ENCODE measurements at regions not wholly inside any gene's neighbourhood (a gene's known extent, or its start where the extent isn't known, plus 50 kb on each side); places are given as distances from the start of the nearest gene placed in this dataset.

DNA sequence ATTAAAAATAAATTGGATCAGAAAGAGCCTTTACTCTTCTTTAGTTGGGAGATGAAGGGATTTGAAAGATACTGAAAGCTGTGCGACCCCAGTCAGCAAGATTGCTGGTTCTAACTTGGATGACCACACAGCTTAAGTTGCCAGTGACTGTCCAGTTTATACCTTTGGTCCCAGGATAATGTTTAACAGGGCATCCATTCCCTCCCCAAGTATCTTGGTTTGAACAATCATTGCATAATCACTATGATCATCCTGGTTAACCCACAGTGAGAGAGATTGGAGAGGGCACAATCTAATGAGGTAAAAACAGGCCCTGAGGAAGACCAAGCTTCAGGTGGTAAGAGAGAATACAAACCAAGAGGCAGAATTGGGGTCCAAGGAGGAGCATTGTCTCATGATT, 798.3 kb downstream of the MAFB start:
- DNase-seq (ENCODE audit: extremely low read depth in 1 of 11, low read depth in 9 of 11, low spot score in 4 of 11): no peak

DNA sequence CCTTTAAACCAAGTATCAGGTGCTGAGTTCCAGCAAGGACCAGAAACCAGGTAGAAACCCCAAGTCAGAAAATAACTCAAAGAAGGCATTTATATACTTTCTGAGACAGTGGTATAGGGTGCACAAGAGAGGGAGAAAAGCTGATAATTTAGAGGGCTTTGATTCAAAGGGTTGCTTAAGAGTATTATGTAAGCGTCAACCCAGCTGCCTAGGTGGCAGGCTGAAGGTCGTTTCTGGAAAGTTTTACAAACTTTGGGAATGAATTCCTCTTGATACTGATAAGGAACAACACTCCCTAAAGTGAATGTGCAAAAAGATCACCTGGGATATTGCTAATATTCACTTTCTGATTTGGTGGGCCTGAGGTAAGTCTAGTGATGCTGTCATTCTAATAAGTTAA, 800.7 kb downstream of the MAFB start:
- DNase-seq (ENCODE audit: extremely low read depth in 1 of 11, low read depth in 9 of 11, low spot score in 4 of 11): no peak

DNA sequence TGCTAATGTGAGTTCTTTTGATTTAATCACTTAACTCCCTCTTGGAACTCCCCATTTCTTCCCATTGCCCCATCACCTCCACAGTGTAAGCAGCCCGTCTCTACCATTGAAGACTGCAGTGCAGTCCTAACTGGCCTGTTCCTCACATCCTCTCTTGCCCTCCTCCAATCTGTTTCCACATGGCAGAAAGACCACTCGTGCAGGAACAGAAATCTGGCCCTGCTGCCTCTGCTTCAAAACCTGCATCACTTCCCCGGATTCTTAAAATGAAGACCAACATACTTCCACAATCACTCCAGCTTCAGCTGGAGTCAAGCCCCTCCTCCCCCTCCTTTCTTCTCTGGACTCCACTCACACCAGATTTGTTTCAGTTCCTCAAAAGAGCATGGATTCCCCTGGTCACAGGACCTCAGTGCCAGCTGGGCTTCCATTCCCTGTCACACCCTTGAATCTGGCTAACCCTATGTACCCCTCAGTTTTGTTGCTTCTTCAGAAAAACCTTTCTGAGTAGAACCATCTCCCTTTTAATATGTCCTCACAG, 802.3 kb downstream of the MAFB start:
- no peak for DNase-seq (ENCODE audit: extremely low read depth in 1 of 11, low read depth in 9 of 11, low spot score in 4 of 11)

DNA sequence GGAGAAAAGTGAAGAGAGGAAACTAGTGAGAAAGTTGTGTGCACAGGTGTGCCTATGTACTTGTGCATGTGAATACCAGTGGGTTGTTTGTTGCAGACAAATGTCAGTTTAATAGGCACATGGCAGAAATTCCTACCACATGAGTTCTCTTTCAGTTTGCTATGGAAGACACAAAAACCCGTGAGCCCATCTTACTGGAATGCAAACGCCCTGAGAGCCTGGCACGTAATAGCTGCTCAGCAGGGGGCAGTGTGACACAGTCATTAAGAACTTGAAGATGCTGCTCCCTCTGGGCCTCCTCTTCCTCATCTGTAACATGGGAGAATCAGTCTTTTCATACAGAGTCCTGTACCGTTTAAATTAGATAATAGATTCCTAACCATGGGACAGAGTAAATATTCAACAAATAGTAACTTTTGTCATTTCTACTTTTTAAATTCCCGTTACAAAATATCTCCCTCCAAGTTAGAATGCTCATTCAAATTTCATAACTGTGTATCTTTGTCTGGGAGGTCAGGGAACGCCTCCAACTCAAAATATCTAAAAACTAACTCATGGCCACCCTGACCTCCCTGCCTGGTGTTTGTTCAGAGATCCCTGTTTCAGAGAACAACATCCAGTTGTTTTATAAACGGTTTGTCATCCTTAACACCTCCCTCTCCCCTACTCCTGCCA, 802.9 kb downstream of the MAFB start:
- peak in 2 of 11 donors; percentile 22 to 41 for DNase-seq (ENCODE audit: extremely low read depth in 1 of 11, low read depth in 9 of 11, low spot score in 4 of 11)

DNA sequence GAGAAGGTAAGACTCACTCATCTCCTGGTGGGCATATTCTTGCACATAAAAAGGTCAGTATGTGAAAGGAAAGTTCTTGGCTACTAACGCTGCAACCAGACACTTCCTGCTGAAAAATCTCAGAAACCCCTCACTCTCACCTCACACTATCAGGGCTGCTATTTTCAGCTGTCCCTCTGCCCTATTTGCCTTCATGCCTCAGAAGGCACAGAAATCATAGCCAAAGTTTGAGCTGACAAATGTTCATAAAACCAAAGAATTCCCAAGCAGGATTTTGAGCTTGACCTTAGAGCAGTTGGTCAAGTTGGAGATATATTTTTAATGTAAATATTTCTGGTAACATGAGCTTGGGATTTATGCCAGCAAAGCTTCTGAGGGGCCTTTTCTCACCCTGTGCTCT, 806.2 kb downstream of the MAFB start:
- no peak for DNase-seq (ENCODE audit: extremely low read depth in 1 of 11, low read depth in 9 of 11, low spot score in 4 of 11)

DNA sequence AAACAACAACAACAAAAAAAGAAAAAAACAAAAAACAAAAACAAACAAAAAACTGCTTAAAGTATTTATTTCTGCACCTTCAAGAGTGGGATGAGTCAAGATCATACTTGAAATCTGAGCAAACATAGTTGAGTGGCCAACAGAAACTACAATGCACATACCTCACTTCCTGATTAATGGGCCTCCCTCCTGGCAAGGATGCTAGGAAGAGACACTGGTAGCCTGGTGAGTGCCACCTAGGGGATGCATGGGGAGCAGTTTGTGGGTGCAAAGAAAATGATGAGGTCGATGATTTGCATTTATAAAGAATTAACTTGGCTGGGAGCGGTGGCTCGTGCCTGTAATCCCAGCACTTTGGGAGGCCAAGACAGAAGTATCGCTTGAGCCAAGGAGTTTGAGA, 808.1 kb downstream of the MAFB start:
- no peak for DNase-seq (ENCODE audit: extremely low read depth in 1 of 11, low read depth in 9 of 11, low spot score in 4 of 11)

DNA sequence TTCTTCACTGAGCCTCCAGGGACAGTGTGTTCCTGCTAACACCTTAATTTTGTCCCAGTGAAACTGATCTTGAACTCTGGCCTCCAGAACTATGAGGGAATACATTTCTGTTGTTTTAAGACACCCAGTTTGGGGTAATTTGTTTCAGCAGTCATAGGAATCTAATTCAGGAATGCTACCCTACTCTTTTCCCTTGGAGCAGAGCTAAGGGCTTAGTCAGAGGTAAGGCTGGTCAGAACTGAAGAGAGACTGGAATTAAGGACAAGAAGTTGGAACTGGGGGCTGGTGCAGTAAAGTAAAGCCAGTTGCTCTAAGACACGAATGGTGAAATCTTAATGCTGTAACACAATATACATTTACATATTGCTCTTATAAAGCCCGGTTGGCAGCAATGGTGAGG, 809.7 kb downstream of the MAFB start:
- no peak for DNase-seq (ENCODE audit: extremely low read depth in 1 of 11, low read depth in 9 of 11, low spot score in 4 of 11)

DNA sequence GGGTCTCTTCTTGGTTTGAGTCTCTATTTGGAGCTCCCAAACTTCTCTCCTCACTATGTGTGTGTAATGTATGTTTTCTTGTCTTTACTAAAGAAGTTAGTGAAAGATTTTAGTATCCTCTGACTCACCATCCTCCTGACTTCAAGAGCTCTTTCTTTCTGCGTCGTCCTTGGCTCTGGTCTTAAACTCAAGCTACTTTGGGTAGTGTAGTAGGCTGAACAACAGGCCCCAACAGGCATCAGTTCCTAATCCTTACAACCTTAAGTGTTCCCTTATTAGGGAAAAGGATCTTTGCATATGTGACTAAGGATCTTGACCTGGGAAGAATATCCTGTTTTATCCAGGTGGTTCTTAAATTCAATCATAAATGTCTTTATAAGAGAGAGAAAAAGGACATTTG, 810.2 kb downstream of the MAFB start:
- no peak for DNase-seq (ENCODE audit: extremely low read depth in 1 of 11, low read depth in 9 of 11, low spot score in 4 of 11)

DNA sequence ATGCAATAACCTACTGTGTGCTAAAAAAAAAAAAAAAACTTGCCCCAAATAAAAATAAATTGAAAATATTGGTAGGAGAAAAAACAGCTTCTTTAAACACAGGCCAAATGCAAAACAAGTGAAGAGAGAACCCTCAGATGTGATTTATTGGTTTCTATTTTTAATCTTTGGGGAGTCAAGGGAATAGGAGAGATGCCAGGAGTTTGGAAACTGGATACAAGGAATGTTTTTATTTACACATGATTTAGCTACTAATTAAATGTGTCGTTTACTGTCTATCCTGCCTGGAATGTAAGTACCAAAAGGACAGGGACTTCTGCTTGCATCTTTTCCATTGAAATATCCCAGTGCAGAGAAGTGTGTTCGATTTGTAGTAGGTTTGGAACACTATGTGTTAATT, 810.7 kb downstream of the MAFB start:
- DNase-seq (ENCODE audit: extremely low read depth in 1 of 11, low read depth in 9 of 11, low spot score in 4 of 11): peak in 1 of 11 donors; percentile 36

DNA sequence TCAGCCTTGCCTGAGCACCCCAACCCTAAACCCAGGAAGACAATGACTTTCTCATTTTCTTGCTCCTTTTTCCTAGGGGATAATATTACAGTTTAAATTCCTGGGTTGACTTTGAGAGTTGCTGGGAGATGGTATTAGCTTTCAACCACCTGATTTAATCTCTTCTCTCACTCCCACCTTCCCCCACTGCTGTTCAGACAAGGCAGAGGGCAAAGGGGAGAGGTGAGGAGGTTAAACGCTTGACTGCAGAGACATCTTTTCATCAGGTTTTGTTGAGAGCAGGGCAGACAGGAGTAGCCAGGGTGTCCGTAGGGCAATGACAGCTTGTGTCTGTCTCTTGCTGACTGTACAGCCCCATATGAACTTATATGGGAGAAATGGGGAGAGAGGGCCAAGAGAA, 811.2 kb downstream of the MAFB start:
- peak in 5 of 11 donors; percentile 48 to 73 (median 70) for DNase-seq (ENCODE audit: extremely low read depth in 1 of 11, low read depth in 9 of 11, low spot score in 4 of 11)

DNA sequence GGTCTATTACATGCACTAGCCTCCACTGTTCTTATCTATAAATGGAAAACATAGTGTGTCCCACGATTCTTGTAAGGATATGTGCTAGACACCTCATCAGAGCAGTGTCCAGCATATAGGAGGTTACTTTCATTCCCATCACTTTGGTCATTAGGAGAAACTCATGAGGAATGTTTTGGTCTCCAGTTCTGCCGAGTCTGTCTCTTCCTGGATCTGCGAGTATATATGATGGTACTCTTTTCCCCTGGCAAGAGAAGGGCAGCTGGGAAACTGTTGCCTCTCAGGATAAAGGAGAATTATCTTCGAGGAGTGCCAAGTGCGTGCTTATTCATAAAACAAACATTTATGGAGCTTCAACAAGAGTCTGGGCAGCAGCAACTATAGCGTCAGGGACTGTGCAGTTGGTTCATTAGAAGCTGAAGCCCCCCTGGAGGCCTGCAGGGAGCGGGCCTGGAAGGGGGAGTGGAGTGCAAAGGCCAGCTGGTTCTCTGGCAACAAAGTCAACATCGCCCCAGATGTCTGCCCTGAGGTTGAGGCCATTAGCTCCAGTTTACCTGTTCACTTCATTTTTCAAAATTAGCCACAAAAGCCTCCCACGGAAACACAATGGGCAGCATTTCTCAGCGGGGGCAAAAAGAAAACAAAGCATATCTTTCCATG, 811.9 kb downstream of the MAFB start:
- DNase-seq (ENCODE audit: extremely low read depth in 1 of 11, low read depth in 9 of 11, low spot score in 4 of 11): no peak

DNA sequence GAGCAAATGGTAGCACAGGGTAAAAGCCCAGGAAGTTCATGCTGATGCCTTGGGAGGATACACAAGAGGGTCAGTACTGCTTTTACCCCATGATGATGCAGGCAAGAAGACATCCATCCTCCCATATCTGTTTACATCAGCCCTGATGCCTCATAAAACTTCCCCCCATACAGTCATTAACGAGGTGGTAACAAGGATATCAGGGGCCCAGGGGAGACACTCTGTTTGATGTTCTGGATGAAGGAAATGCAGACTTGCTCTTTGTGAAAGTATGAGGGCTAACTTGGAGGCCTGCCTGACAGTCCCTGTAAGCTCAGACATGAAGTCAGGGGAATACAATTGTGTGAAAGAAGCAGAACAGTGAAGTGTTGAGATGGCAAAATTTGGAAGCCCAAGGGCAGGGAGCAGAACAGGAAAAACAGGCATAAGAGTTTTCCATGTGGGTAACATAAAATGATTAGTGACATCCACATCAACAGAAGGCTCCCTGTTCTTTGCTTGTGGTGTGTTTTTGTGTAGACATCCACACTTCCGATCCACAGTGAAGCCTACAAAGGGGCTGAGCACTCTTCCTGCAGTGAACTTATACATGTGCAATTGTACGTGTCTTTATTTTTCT, 813.4 kb downstream of the MAFB start:
- DNase-seq (ENCODE audit: extremely low read depth in 1 of 11, low read depth in 9 of 11, low spot score in 4 of 11): no peak

DNA sequence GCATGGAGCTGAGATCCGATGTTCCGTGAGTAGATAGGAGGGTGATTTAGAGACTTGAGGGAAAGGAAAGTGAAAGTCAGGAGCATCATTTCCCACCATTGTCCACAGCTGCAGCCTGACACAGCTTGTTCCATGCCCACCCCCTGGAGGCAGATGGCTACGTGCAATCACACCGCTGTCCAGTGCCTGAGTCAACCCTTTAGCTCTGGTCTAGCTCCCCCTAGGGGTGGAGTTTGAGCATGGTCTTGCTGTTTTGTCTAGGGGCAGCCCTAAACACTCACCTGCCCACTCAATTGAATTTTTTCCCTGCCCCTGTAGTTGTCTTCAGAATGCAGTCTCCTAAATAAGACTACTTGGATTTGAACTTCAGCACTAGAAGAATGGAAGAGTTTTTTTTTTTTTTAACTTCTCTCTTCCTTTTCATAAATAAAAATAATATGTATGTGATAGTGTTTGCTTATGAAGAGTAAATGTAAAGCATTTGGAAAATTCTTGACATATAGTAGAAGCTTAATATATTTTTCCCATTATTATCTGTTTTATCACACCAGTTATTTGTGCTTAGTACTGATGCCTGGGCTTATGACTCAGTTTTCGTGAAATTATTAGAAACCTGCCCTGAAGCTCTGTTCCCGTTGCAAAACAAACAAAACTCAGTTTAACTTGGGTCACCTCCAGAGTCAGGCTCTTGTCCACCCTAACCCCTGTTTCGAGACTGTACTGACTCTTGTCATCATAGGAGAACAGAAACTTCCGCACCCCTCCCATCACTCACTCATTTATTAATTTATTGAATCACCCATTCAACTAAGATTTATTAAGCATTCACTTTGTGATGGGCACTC, 814.8 kb downstream of the MAFB start:
- DNase-seq (ENCODE audit: extremely low read depth in 1 of 11, low read depth in 9 of 11, low spot score in 4 of 11): peak in 1 of 11 donors; percentile 57

DNA sequence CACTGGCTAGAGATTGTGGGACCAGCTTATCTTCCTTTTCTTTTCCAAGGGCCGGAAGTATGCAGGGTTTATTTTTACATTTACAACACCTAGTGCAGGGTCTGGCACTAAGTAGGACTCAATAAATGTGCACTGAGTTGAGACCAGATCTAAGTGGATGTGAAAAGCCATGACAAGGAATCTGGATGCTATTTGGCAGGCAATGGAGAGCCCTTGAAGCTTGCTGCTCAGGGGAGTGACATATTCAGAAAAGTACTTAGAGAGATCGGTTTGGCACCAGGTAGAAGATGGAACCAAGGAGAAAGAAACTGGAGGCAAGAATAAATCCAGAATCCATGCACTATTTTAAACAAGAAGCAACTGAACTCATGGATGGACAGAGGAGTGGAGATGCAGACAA, 815.8 kb downstream of the MAFB start:
- no peak for DNase-seq (ENCODE audit: extremely low read depth in 1 of 11, low read depth in 9 of 11, low spot score in 4 of 11)

DNA sequence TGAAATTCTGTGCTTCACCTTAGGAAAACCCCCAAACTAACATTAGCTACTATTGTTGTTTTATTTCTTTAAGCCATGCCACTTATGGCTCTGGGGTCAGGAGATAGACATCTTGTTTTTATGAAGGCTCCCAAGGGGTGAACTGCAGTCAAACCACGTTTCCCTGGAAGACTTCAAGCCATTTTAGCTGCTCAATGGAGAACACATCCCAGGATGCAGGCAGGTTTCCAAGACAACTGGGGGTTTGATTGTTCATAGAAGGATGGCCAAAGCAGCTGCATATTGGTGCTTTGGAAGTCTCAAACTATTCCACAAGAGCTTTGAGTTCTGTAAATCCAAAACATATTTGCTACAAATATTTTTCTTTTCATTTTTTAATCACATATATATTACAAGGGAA, 818.0 kb downstream of the MAFB start:
- no peak for DNase-seq (ENCODE audit: extremely low read depth in 1 of 11, low read depth in 9 of 11, low spot score in 4 of 11)

DNA sequence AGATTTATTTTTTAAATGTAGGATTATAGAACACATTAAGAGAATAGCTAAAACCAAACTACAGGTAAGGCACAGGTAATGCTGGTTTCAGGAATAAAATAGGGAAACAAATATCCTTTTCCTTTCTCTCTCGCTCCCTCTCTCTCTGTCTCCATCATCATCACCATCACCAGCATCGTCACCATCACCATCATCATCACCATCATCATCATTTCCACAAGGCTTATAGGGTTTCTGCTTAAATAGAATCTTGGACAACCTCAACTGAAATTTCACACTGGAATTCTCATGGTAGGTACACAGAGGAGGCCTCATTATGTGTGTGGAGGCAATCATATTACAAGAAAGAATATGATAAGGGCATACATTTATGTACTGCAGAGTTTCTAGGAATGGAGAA, 823.6 kb downstream of the MAFB start:
- DNase-seq (ENCODE audit: extremely low read depth in 1 of 11, low read depth in 9 of 11, low spot score in 4 of 11): no peak

DNA sequence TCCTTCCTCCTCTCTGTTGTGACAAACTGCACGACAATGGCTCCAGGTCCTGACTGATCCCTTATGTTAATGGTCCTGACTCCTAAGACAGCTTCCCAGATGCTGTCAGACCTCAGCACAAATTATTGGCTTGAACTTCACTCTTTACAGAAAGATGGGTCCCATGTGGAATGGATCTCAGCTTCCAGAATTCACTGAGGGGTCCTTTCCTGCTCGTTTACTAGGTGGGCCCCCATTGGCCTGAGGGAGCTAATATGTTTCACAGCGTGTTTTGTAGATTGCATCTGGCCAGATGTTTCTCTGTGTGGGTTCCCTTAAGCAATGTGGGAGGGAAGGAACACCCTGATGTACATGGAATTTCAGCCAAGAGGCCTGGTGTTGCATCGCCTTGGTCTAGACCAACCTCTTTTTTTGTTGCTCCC, 826.6 kb downstream of the MAFB start:
- DNase-seq (ENCODE audit: extremely low read depth in 1 of 11, low read depth in 9 of 11, low spot score in 4 of 11): peak in 2 of 11 donors; percentile 64 to 71

DNA sequence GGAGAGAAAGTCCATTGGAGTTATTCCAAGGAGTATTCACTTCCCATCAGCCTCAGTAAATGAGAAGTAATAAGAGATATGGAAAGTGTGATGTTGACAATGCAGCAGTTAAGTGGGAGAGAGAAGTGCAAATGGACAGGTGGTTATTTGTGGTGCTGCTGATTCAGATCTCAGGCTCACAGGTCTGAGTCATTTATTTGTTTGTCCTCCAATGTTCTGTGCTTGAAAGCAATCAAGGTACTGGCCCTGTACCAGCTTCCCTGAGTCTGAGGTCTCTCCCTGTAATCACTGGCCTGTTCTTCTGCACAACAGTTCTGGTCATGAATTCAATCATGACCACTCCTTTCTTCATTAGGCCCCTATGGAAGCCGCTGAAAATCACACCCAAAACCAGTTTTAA, 827.7 kb downstream of the MAFB start:
- DNase-seq (ENCODE audit: extremely low read depth in 1 of 11, low read depth in 9 of 11, low spot score in 4 of 11): no peak

DNA sequence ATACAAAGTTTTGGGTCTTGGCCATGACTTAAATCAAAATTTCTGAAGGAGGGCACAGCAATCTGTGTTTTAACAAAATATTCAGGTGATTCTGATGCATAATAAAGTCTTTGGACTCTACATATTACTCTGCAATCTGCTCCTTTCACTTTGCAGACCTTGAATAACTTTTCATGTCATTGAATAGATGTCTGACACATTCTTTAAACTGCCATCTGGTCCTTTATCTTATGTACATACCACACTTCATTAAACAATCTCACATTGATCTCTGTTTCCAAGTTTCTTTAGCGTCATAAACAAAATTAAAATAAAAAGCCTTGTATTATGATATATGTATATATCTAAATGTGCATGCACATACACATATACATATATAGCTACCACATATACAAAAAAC, 831.2 kb downstream of the MAFB start:
- DNase-seq (ENCODE audit: extremely low read depth in 1 of 11, low read depth in 9 of 11, low spot score in 4 of 11): no peak

DNA sequence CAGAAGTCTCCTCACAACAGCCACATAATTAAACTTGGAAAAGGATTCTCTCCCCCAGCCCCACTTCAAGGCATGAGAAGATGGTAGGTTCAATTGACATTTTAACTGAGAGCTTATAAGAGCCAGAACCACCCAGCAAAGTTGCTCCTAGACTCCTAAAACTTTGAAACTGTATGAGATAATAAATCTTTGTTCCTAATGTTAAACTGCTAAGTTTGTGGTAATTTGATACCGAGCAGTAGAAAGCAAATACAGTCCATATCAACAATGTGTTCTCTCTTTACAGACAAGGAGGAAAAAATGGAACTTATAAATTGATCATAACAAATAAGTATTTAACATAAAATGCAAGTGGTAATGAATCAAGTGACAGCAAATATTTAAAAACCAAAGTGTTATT, 831.8 kb downstream of the MAFB start:
- DNase-seq (ENCODE audit: extremely low read depth in 1 of 11, low read depth in 9 of 11, low spot score in 4 of 11): no peak

Data from renal cortex interstitium (tissue), 11 donors.